Activated CD4-positive, alpha-beta T cell treated with anti-CD3 and anti-CD28 coated beads for 36 hours (primary cell): ENCODE measurements at regions not wholly inside any gene's neighbourhood (a gene's known extent, or its start where the extent isn't known, plus 50 kb on each side); places are given as distances from the start of the nearest gene placed in this dataset.
"Not testable (repeated sequence)": the region's sequence is repeated elsewhere in the genome, so short reads cannot be mapped to it uniquely, and the experiment has no call there.

Experiments used
- ATAC-seq: fragments of 200-7000 bp; cut with Tn5 transposase; one replicate; pipeline ENCODE4 v1.10.0; 2021; ENCODE audit warnings: mild to moderate bottlenecking, moderate library complexity
- CTCF ChIA-PET: fragments of 350-600 bp; sonication (Branson Sonifier 250); formaldehyde crosslinking; loops from one replicate; lab custom pipeline; 2021; ENCODE audit warnings: antibody characterized with exemption; lab: Charles Lee
- POLR2A ChIA-PET: fragments of 350-600 bp; sonication (Branson Sonifier 250); formaldehyde crosslinking; loops from one replicate; lab custom pipeline; 2021; ENCODE audit warnings: antibody characterized with exemption, inconsistent platforms; lab: Charles Lee
- DNase-seq: peaks from one replicate; pipeline ENCODE4 v3.0.0-alpha.2; 2020
- H3K27ac Mint-ChIP-seq: one replicate; pipeline ENCODE4 v1.8.0; 2021; ENCODE audit warnings: mixed read lengths
- H3K27me3 Mint-ChIP-seq: one replicate; pipeline ENCODE4 v1.8.0; 2021; ENCODE audit warnings: mixed read lengths
- H3K36me3 Mint-ChIP-seq: one replicate; pipeline ENCODE4 v1.8.0; 2021; ENCODE audit warnings: low read depth, mixed read lengths
- H3K4me1 Mint-ChIP-seq: one replicate; pipeline ENCODE4 v1.8.0; 2021; ENCODE audit warnings: mixed read lengths
- H3K4me3 Mint-ChIP-seq: one replicate; pipeline ENCODE4 v1.8.0; 2021; ENCODE audit warnings: mild to moderate bottlenecking, moderate library complexity, mixed read lengths
- H3K9me3 Mint-ChIP-seq: one replicate; pipeline ENCODE4 v1.8.0; 2021; ENCODE audit warnings: low read depth, mixed read lengths
- intact Hi-C, 2 experiments: fragments of 100-400 bp; cut with DNase I in 1 of 2; cut with micrococcal nuclease in 1 of 2; formaldehyde crosslinking; loops; one replicate each; pipeline versions ENCODE4 v1.14.2 to v1.15.1; 2022 to 2024; cut with DNase I, micrococcal nuclease

DNA sequence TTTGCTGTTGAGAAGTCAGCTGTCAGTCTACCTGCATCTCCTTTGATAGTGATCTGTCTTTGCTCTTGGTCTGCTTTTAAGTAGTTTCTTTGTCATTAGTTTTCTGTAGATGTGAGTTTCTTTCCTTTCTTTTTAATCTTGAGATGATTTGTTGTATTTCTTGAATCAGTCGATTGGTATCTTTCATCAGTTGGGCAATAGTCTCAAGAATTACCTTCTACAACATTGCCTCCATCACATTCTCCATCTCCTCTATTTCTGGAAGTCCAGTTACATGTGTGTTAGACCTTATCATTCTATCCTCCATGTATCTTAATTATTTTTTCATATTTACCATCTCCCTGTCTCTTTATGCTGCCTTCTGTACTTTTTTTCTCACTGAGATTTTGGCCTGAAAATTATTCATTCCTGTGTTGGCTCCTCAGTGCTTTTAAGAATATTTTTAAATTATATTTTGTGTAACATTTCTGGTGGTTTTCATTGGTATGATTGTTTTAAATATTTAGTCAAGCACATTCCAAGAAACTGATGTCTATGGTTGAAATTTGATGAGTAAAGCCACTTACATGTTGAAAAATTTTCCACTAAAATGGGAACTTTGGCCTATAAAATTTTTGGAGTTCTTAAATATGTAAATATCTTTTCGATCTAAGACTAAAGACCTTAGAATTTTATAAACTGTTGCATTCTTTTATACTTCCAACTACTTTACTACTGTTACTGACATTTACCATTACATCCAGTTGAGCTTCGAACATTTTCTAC, 239.5 kb upstream of the MGAT5 start:
- H3K9me3 Mint-ChIP-seq, result no peaks in the 10 kb centered on the region
- POLR2A ChIA-PET, result no interaction called here
- CTCF ChIA-PET, result interaction anchor here (0.6 kb wide), 1 partner anchor 265 kb away, joined by 4 read pairs; no protein-coding TSS in a partner anchor
- no peaks in the 10 kb centered on the region for H3K27me3 Mint-ChIP-seq
- DNase-seq, result no peak
- intact Hi-C loops, result no loop called here
- ATAC-seq, result no peak
- H3K27ac Mint-ChIP-seq, result no peak overlapping the region
- H3K4me3 Mint-ChIP-seq, result no peak overlapping the region
- no peaks in the 10 kb centered on the region for H3K36me3 Mint-ChIP-seq
- H3K4me1 Mint-ChIP-seq, result no peaks in the 10 kb centered on the region

DNA sequence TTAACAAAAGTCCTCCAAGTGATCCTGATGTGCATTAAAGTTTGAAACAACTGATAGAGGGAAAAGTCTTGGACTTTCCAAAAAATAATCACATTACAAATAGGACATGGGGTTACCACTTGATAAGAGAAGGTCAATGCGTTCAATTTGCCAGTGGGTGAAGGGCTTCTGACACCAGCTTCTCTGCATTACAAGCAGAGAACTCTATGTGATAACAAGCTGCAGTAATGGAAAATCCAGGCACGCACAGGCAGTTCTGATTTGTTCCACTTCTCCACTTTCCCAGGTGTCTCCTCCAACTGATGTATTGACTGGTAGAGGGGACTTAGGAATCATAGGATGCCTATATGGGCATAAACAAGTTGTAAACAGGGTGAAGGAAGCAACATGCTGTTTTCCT, 234.0 kb upstream of the MGAT5 start:
- ChIA-PET CTCF (no interaction called here), POLR2A (no interaction called here)
- intact Hi-C loops, result no loop called here
- H3K4me1 Mint-ChIP-seq, result peaks cover 12% of the 10 kb centered on the region
- H3K27ac Mint-ChIP-seq, result no peak overlapping the region
- H3K27me3 Mint-ChIP-seq, result peaks cover 6% of the 10 kb centered on the region
- DNase-seq (no peak), ATAC-seq (no peak)
- H3K36me3 Mint-ChIP-seq, result no peaks in the 10 kb centered on the region
- H3K9me3 Mint-ChIP-seq, result no peaks in the 10 kb centered on the region
- no peak overlapping the region for H3K4me3 Mint-ChIP-seq

DNA sequence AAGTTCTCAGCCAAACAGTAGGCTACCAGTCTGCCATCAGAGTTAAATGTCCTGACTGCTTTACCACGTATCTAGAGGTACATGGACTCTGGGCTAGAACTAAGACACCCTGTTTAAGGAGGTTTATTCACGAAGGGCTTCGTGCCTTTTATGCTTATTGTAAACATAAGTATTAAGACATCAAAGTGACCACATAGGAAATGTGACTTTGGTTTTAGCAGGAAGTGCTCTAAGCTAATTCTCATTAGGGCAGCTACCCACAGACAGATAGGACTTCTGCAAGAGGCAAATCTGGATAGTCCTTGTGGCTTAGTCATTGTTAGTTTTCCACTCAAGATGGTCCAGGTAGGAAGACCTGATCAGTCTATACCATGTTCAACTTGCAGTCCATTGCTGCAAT, 233.3 kb upstream of the MGAT5 start:
- Mint-ChIP-seq H3K36me3 (no peaks in the 10 kb centered on the region), H3K27ac (no peak overlapping the region), H3K4me1 (peaks cover 12% of the 10 kb centered on the region), H3K27me3 (peaks cover 6% of the 10 kb centered on the region), H3K9me3 (no peaks in the 10 kb centered on the region), H3K4me3 (no peak overlapping the region)
- ChIA-PET POLR2A (no interaction called here), CTCF (no interaction called here)
- intact Hi-C loops, result no loop called here
- ATAC-seq (no peak), DNase-seq (no peak)

DNA sequence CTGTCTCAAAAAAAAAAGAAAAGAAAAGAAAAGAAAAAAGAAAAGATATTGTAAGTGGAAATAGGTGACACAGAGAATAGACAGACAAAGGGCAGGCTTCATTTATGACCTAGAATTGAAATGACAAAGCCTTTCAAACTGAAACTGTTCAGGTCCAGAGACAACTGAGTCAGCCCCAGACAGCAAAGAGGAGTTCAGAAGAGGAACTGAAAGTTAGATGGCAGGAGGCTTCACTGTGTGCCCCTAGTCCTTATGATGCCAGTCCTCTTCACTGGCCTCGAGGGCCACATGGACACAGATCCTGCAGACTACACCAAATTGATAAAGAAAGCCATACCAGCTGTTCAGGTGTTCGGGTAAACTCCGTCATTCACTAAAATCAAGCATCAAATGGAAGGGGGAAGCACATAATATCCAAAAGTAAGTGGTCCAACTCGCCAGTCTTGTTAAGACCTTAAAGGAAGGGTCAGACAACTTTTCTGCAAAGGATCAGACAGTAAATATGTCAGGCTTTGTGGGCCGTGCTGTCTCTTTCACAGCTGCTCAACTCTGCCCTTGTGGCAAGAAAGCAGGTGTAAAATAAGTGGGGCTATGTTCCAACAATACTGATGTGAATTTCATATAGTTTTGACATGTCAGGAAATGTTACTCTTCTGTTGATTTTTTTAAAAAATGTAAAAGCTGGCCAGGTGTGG, 231.9 kb upstream of the MGAT5 start:
- ChIA-PET POLR2A (no interaction called here), CTCF (interaction anchor here (0.6 kb wide), 1 partner anchor 85 kb away, joined by 3 read pairs; no protein-coding TSS in a partner anchor)
- intact Hi-C loops, result no loop called here
- Mint-ChIP-seq H3K4me1 (peaks cover 12% of the 10 kb centered on the region), H3K27ac (no peak overlapping the region), H3K36me3 (no peaks in the 10 kb centered on the region), H3K4me3 (no peak overlapping the region), H3K27me3 (peaks cover 16% of the 10 kb centered on the region), H3K9me3 (no peaks in the 10 kb centered on the region)
- peak; percentile 85 for ATAC-seq
- peak; percentile 15 for DNase-seq

DNA sequence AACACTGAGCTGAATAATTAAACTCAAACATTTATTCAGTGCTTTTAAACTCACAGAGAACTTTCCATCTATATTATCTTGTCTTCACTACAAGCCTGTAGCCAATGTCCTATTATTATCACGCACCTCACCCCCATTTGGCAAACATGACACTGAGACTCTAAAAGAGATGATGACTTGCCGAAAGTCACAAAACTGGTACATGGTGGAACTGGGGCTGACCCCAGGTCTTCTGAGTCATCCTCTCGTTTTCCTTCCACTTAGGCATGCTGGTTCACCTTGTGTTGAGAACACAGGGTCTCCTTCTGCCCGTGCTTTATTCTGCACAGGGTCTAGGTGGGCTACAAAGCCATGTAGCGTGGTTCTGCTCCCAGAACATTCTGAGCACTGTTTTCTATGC, 230.0 kb upstream of the MGAT5 start:
- no peak for ATAC-seq

DNA sequence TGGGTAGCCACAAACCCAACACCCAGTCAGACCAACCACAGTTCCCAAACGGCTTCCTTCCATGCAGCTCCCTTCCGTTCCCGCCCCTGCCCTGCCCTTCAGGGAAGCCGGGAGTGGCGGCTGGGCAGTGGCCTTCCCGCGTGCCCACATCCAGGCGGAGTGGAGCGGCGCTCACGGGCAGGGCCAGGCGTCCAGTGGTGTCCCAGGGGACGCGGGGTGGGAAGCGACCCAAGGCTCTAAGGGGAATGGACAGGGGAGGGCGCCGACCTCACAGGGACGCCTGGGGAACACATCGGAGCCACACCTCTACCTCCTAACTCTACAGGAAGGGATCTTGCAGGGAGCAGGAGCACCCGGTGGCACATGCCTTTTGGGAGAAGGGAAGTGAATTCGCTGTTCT, 225.9 kb upstream of the MGAT5 start:
- Mint-ChIP-seq H3K27ac (no peak overlapping the region), H3K4me3 (no peak overlapping the region), H3K27me3 (peaks cover 40% of the 10 kb centered on the region), H3K4me1 (no peaks in the 10 kb centered on the region), H3K9me3 (no peaks in the 10 kb centered on the region), H3K36me3 (no peaks in the 10 kb centered on the region)
- ATAC-seq (no peak), DNase-seq (no peak)
- intact Hi-C loops, result no loop called here
- ChIA-PET CTCF (interaction anchor here (0.6 to 0.7 kb wide), 3 partner anchors 9 to 425 kb away, joined by 3 read pairs; no protein-coding TSS in a partner anchor), POLR2A (no interaction called here)

More for the DNA sequence above, 230.0 kb upstream of the MGAT5 start:
- Mint-ChIP-seq H3K36me3 (no peaks in the 10 kb centered on the region), H3K4me1 (peaks cover 12% of the 10 kb centered on the region), H3K27me3 (peaks cover 26% of the 10 kb centered on the region), H3K4me3 (no peak overlapping the region), H3K9me3 (no peaks in the 10 kb centered on the region), H3K27ac (no peak overlapping the region)
- intact Hi-C loops, result no loop called here
- no peak for DNase-seq
- ChIA-PET POLR2A (no interaction called here), CTCF (interaction anchor here (0.9 to 1.8 kb wide), 2 partner anchors 9 to 21 kb away, joined by 3 to 5 read pairs; no protein-coding TSS in a partner anchor)

DNA sequence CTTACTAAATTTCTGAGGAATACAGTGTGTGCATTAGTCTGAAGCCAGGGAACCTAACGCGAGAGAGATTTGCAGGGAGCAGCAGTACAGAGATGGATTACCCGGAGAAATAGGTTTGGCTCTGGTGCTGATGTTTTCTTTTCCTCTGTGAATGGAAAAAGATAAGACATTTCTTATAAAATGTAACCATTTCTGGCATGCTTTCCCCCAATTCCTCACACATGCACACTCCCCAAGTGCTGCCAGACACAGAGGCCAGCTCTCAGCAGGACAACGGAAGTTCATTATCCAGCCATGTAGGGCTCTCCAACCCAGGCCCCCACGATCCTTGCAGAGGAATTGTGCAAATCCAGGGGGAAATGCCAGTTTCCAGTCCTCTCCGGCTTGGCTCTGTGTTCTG, 224.5 kb upstream of the MGAT5 start:
- H3K4me3 Mint-ChIP-seq, result no peak overlapping the region
- CTCF ChIA-PET, result no interaction called here
- peaks cover 39% of the 10 kb centered on the region for H3K27me3 Mint-ChIP-seq
- H3K27ac Mint-ChIP-seq, result no peak overlapping the region
- intact Hi-C loops, result no loop called here
- no peak for ATAC-seq
- POLR2A ChIA-PET, result no interaction called here
- DNase-seq, result no peak
- no peaks in the 10 kb centered on the region for H3K4me1 Mint-ChIP-seq
- H3K9me3 Mint-ChIP-seq, result no peaks in the 10 kb centered on the region
- H3K36me3 Mint-ChIP-seq, result no peaks in the 10 kb centered on the region

DNA sequence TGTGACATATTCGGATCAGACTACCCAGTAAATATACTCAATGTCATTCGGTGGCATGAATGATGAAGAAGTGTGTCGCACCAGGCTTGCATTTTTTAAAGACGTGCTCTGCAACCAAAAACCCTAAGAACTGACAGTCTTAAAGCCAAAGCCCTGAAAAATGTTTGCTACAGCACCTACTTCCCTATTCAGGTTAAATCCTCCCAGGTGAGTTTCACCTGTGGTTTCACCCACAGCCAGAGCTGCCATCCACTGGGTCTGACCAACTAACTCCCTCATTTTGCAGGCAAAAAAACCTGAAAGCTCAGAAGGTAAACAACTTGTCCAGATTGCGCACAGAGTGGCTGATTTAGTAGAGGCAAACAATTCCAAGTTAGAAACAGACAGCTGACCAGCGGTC, 222.3 kb upstream of the MGAT5 start:
- intact Hi-C loops, result no loop called here
- no peak overlapping the region for H3K4me3 Mint-ChIP-seq
- no peaks in the 10 kb centered on the region for H3K36me3 Mint-ChIP-seq
- H3K4me1 Mint-ChIP-seq, result no peaks in the 10 kb centered on the region
- H3K27me3 Mint-ChIP-seq, result peaks cover 35% of the 10 kb centered on the region
- H3K27ac Mint-ChIP-seq, result no peak overlapping the region
- H3K9me3 Mint-ChIP-seq, result no peaks in the 10 kb centered on the region
- ChIA-PET POLR2A (no interaction called here), CTCF (interaction anchor here (1.6 kb wide), 1 partner anchor 8 kb away, joined by 5 read pairs; no protein-coding TSS in a partner anchor)
- DNase-seq, result no peak
- ATAC-seq, result no peak

DNA sequence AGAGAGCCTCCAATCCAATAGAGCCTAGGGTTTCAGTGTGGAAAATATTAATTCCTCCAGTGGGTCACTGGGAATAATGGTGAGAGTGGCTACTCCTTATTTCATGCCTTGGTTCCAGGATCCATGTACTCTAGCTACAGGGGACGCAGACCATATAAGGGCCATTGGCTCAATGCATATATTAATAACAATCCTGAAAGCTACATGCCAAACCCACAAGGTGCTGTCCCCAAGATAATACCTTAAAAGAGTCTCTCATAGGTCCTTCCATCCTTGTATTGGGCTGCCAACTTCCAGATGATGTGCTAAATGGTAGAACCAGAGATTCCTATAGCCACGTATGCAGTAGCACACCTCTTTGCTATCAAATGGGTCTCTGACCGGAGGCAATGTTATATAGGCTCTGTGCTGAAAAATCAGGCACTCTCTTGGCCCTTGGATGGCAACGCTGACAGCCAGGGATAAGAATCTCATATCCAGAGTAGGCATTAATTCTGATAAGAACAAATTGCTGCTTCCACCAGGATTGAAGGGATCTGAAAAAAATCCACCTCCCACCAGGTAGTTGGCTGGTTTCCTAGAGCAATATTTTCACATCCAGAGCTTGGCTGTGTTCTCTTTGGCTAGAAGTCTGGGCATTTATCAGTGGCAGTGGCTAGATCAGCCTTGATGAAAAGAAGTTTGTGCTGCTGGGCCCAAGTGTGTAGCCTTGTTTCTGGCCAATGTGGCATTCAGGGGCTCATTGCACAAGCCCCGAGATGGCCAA, 218.1 kb upstream of the MGAT5 start:
- no peaks in the 10 kb centered on the region for H3K9me3 Mint-ChIP-seq
- no peak for DNase-seq
- no peak overlapping the region for H3K4me3 Mint-ChIP-seq
- CTCF ChIA-PET, result no interaction called here
- POLR2A ChIA-PET, result no interaction called here
- intact Hi-C loops, result no loop called here
- H3K27ac Mint-ChIP-seq, result no peak overlapping the region
- H3K36me3 Mint-ChIP-seq, result no peaks in the 10 kb centered on the region
- ATAC-seq, result no peak
- H3K27me3 Mint-ChIP-seq, result peaks cover 19% of the 10 kb centered on the region
- H3K4me1 Mint-ChIP-seq, result no peaks in the 10 kb centered on the region

DNA sequence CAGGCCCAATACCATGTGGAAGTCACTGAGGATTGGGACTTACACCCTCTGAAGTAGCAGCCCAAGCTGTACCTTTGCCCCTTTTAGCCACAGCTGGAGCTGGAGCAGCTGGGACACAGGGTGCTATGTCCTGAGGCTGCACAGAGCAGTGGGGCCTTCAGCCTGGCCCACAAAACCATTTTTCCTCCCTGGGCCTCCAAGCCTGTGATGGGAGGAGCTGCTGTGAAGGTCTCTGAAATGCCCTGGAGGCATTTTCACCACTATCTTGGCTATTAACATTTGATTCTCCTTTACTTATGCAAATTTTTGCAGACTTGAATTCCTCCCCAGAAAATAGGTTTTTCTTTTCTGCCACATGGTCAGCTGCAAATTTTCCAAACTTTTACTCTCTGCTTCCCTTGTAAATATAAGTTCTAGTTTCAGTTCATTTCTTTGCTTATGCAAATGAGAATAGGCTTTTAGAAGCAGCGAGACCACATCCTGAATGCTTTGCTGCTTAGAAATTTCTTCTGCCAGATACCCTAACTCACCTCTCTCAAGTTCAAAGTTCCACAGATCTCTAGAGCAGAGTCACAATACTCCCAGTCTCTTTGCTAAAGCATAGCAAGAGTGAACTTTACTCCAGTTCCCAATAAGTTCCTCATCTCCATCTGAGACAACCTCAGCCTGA, 213.8 kb upstream of the MGAT5 start:
- CTCF ChIA-PET, result no interaction called here
- intact Hi-C loops, result no loop called here
- POLR2A ChIA-PET, result no interaction called here
- Mint-ChIP-seq H3K36me3 (no peaks in the 10 kb centered on the region), H3K27ac (no peak overlapping the region), H3K4me1 (no peaks in the 10 kb centered on the region), H3K4me3 (no peak overlapping the region), H3K9me3 (no peaks in the 10 kb centered on the region), H3K27me3 (peaks cover 27% of the 10 kb centered on the region)
- ATAC-seq (no peak), DNase-seq (no peak)

DNA sequence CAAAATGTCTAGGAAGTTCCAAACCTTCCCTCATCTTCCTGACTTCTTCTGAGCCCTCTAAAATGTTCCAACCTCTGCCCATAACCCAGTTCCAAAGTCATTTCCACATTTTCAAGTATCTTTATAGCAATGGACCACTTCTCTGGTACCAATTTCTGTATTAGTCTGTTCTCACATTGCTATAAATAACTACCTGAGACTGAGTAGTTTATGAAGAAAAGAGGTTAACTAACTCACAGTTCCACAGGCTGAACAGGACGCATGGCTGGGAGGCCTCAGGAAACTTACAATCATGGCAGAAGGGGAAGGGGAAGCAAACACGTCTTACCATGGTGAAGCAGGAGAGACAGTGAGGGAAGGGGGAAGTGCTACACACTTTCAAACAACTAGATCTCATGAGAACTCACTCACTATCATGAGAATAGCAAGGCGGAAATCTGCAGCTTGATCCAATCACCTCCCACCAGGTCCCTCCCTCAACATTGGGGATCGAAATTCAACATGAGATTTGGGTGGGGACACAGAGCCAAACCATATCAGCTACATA, 213.2 kb upstream of the MGAT5 start:
- DNase-seq, CTCF ChIA-PET, POLR2A ChIA-PET, H3K36me3 Mint-ChIP-seq, ATAC-seq, H3K4me3 Mint-ChIP-seq, H3K27ac Mint-ChIP-seq, intact Hi-C loops, H3K4me1 Mint-ChIP-seq, H3K9me3 Mint-ChIP-seq: not testable (repeated sequence)
- peaks cover 32% of the 10 kb centered on the region for H3K27me3 Mint-ChIP-seq
